Brain pericyte (primary cell): ENCODE measurements at regions not wholly inside any gene's neighbourhood (a gene's known extent, or its start where the extent isn't known, plus 50 kb on each side); places are given as distances from the start of the nearest gene placed in this dataset.

ENCODE experiments used
- DNase-seq: peaks from one replicate; pipeline ENCODE4 v3.0.0-alpha.2; 2012; ENCODE audit warnings: low read depth, low spot score

GRCh38 chr7:8932751-8933150 lies 499.3 kb downstream of the NXPH1 start:
- no peak for DNase-seq

GRCh38 chr7:8937204-8937603 lies 503.8 kb downstream of the NXPH1 start:
- DNase-seq, result no peak

GRCh38 chr7:8938044-8938805 lies 504.8 kb downstream of the NXPH1 start:
- no peak for DNase-seq

- no peak for DNase-seq
Observed at GRCh38 chr7:8939446-8939845, 506.0 kb downstream of the NXPH1 start.

GRCh38 chr7:8963722-8964121 lies 530.3 kb downstream of the NXPH1 start:
- no peak for DNase-seq

- DNase-seq, result no peak
Observed at GRCh38 chr7:8965177-8965576, 531.8 kb downstream of the NXPH1 start.

GRCh38 chr7:8973601-8974000 lies 540.2 kb downstream of the NXPH1 start:
- DNase-seq, result no peak

GRCh38 chr7:8975681-8976080 lies 542.3 kb downstream of the NXPH1 start:
- no peak for DNase-seq

- no peak for DNase-seq
Observed at GRCh38 chr7:8982338-8982992, 549.1 kb downstream of the NXPH1 start.

GRCh38 chr7:8985255-8985654 lies 551.8 kb downstream of the NXPH1 start:
- DNase-seq, result no peak

GRCh38 chr7:8988267-8988666 lies 554.9 kb downstream of the NXPH1 start:
- DNase-seq, result no peak

- DNase-seq, result no peak
Observed at GRCh38 chr7:8991159-8991558, 557.8 kb downstream of the NXPH1 start.

GRCh38 chr7:8998762-8999161 lies 565.4 kb downstream of the NXPH1 start:
- no peak for DNase-seq

GRCh38 chr7:9013940-9014339 lies 580.5 kb downstream of the NXPH1 start:
- DNase-seq, result no peak

GRCh38 chr7:9017286-9017685 lies 583.9 kb downstream of the NXPH1 start:
- DNase-seq, result no peak

GRCh38 chr7:9022456-9022855 lies 589.0 kb downstream of the NXPH1 start:
- DNase-seq, result no peak

GRCh38 chr7:9023675-9024294 lies 590.4 kb downstream of the NXPH1 start:
- DNase-seq, result no peak

- DNase-seq, result no peak
Observed at GRCh38 chr7:9026121-9026520, 592.7 kb downstream of the NXPH1 start.

- no peak for DNase-seq
Observed at GRCh38 chr7:9028012-9028411, 594.6 kb downstream of the NXPH1 start.

GRCh38 chr7:9029681-9030530 lies 596.5 kb downstream of the NXPH1 start:
- no peak for DNase-seq

GRCh38 chr7:9030976-9031375 lies 597.6 kb downstream of the NXPH1 start:
- no peak for DNase-seq

- no peak for DNase-seq
Observed at GRCh38 chr7:9031386-9031785, 598.0 kb downstream of the NXPH1 start.
